ENCODE measurements at regions not wholly inside any gene's neighbourhood (a gene's known extent, or its start where the extent isn't known, plus 50 kb on each side); places are given as distances from the start of the nearest gene placed in this dataset.

DNA sequence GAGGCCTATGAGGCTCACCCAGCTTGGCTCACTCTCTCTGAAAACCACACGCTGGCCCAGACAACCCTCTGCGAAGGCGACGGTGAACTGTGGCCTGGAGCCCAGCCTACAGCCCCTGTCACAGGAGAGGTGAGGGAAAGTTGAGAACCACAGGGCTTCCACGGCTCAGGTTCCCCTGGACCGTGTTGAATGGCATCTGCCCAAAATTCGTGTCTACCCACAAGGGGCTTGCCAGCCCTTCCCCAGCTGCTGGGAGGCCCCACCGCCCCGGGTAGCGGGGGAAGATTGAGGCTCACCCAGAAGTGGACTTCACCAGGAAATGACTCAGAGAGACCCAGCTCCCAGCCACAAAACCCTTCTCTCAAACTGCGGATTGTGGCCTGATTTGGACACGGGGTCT is 197.1 kb downstream of the CTTN start:
- H3K4me1 ChIP-seq (ENCODE audit: control insufficient read depth in 4 of 4, insufficient read depth in 4 of 4, low read length in 3 of 4): no peaks in the 10 kb centered on the region
- WGBS: 77% methylated on average over 12 of the region's 12 CpGs
- H3K4me3 ChIP-seq (ENCODE audit: low read depth in 1 of 3, low read length in 3 of 3): no peak overlapping the region
- TF ChIP-seq HNF4G (IDR thresholded peaks at IDR 0.05): no peak
- TF ChIP-seq SP1 (IDR thresholded peaks at IDR 0.05): no peak
- TF ChIP-seq, protein P1, sequence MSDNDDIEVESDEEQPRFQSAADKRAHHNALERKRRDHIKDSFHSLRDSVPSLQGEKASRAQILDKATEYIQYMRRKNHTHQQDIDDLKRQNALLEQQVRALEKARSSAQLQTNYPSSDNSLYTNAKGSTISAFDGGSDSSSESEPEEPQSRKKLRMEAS (IDR thresholded peaks at IDR 0.05): no peak
- TF ChIP-seq, protein P2, sequence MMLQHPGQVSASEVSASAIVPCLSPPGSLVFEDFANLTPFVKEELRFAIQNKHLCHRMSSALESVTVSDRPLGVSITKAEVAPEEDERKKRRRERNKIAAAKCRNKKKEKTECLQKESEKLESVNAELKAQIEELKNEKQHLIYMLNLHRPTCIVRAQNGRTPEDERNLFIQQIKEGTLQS (IDR thresholded peaks at IDR 0.05): no peak
- TF ChIP-seq, protein P3, sequence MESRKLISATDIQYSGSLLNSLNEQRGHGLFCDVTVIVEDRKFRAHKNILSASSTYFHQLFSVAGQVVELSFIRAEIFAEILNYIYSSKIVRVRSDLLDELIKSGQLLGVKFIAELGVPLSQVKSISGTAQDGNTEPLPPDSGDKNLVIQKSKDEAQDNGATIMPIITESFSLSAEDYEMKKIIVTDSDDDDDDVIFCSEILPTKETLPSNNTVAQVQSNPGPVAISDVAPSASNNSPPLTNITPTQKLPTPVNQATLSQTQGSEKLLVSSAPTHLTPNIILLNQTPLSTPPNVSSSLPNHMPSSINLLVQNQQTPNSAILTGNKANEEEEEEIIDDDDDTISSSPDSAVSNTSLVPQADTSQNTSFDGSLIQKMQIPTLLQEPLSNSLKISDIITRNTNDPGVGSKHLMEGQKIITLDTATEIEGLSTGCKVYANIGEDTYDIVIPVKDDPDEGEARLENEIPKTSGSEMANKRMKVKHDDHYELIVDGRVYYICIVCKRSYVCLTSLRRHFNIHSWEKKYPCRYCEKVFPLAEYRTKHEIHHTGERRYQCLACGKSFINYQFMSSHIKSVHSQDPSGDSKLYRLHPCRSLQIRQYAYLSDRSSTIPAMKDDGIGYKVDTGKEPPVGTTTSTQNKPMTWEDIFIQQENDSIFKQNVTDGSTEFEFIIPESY (IDR thresholded peaks at IDR 0.05): no peak
- TF ChIP-seq, protein P4, sequence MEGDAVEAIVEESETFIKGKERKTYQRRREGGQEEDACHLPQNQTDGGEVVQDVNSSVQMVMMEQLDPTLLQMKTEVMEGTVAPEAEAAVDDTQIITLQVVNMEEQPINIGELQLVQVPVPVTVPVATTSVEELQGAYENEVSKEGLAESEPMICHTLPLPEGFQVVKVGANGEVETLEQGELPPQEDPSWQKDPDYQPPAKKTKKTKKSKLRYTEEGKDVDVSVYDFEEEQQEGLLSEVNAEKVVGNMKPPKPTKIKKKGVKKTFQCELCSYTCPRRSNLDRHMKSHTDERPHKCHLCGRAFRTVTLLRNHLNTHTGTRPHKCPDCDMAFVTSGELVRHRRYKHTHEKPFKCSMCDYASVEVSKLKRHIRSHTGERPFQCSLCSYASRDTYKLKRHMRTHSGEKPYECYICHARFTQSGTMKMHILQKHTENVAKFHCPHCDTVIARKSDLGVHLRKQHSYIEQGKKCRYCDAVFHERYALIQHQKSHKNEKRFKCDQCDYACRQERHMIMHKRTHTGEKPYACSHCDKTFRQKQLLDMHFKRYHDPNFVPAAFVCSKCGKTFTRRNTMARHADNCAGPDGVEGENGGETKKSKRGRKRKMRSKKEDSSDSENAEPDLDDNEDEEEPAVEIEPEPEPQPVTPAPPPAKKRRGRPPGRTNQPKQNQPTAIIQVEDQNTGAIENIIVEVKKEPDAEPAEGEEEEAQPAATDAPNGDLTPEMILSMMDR (IDR thresholded peaks at IDR 0.05; ENCODE audit: low read depth, low read length, missing input control): no peak
- TF ChIP-seq TAF1 (conservative IDR thresholded peaks at IDR 0.05): no peak
- TF ChIP-seq GABPA (IDR thresholded peaks at IDR 0.05 in 1 of 2, conservative IDR thresholded peaks at IDR 0.05 in 1 of 2): no peak
- TF ChIP-seq RXRA (IDR thresholded peaks at IDR 0.05): no peak
- TF ChIP-seq YY1 (IDR thresholded peaks at IDR 0.05): no peak
- TF ChIP-seq FOXA1 (IDR thresholded peaks at IDR 0.05): no peak
- TF ChIP-seq HNF4A (conservative IDR thresholded peaks at IDR 0.05): no peak
- no peak for TF ChIP-seq FOXA2 (IDR thresholded peaks at IDR 0.05)
- no peak for TF ChIP-seq NR2F2 (IDR thresholded peaks at IDR 0.05)
- TF ChIP-seq, protein P5, sequence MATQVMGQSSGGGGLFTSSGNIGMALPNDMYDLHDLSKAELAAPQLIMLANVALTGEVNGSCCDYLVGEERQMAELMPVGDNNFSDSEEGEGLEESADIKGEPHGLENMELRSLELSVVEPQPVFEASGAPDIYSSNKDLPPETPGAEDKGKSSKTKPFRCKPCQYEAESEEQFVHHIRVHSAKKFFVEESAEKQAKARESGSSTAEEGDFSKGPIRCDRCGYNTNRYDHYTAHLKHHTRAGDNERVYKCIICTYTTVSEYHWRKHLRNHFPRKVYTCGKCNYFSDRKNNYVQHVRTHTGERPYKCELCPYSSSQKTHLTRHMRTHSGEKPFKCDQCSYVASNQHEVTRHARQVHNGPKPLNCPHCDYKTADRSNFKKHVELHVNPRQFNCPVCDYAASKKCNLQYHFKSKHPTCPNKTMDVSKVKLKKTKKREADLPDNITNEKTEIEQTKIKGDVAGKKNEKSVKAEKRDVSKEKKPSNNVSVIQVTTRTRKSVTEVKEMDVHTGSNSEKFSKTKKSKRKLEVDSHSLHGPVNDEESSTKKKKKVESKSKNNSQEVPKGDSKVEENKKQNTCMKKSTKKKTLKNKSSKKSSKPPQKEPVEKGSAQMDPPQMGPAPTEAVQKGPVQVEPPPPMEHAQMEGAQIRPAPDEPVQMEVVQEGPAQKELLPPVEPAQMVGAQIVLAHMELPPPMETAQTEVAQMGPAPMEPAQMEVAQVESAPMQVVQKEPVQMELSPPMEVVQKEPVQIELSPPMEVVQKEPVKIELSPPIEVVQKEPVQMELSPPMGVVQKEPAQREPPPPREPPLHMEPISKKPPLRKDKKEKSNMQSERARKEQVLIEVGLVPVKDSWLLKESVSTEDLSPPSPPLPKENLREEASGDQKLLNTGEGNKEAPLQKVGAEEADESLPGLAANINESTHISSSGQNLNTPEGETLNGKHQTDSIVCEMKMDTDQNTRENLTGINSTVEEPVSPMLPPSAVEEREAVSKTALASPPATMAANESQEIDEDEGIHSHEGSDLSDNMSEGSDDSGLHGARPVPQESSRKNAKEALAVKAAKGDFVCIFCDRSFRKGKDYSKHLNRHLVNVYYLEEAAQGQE (IDR thresholded peaks at IDR 0.05): no peak
- TF ChIP-seq EGR1 (IDR thresholded peaks at IDR 0.05; ENCODE audit: low read depth in 2 of 2): no peak
- no peaks in the 10 kb centered on the region for H3K27me3 ChIP-seq (ENCODE audit: control insufficient read depth in 4 of 4, insufficient read depth in 4 of 4, low read length in 3 of 4)
- no peaks in the 10 kb centered on the region for H3K9me3 ChIP-seq (ENCODE audit: control insufficient read depth in 4 of 4, low read length in 3 of 4)
- no peak overlapping the region for H3K9ac ChIP-seq (ENCODE audit: low read depth in 1 of 2, low read length in 2 of 2)
- H3K27ac ChIP-seq (ENCODE audit: low read depth in 1 of 2, low read length in 2 of 2): no peak overlapping the region
- no peak for DNase-seq (ENCODE audit: low spot score)
- no peaks in the 10 kb centered on the region for H3K36me3 ChIP-seq (ENCODE audit: control insufficient read depth in 4 of 4, insufficient read depth in 3 of 4, low read depth in 1 of 4, low read length in 3 of 4)

DNA sequence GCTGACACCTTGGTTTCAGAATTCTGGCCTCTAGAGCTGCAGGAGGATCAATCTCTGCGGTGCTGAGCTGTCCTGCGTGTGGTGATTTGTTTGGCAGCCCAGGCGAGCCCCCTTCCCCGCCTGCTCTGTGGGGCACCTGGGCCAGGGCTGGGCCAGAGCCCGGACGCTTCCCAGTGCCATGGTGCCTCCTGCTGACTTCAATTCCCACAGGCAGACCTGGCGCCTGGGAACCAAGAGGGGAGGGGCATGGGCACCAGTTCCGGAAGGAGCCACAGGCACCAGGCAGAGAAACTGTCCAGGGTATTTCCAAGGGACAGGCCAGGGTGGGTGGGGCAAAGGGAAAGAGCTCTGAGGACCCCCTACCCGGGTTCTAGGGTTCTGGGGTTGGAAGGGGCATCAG is 197.8 kb downstream of the CTTN start:
- Histone ChIP-seq H3K9me3 (ENCODE audit: control insufficient read depth in 4 of 4, low read length in 3 of 4) (no peaks in the 10 kb centered on the region), H3K36me3 (ENCODE audit: control insufficient read depth in 4 of 4, insufficient read depth in 3 of 4, low read depth in 1 of 4, low read length in 3 of 4) (no peaks in the 10 kb centered on the region), H3K9ac (ENCODE audit: low read depth in 1 of 2, low read length in 2 of 2) (no peak overlapping the region), H3K27me3 (ENCODE audit: control insufficient read depth in 4 of 4, insufficient read depth in 4 of 4, low read length in 3 of 4) (no peaks in the 10 kb centered on the region), H3K27ac (ENCODE audit: low read depth in 1 of 2, low read length in 2 of 2) (no peak overlapping the region), H3K4me3 (ENCODE audit: low read depth in 1 of 3, low read length in 3 of 3) (no peak overlapping the region), H3K4me1 (ENCODE audit: control insufficient read depth in 4 of 4, insufficient read depth in 4 of 4, low read length in 3 of 4) (no peaks in the 10 kb centered on the region)
- WGBS: 91% methylated on average over 9 of the region's 9 CpGs
- no peak for DNase-seq (ENCODE audit: low spot score)
- TF ChIP-seq, protein P4 (IDR thresholded peaks at IDR 0.05; ENCODE audit: low read depth, low read length, missing input control): no peak
- no peak for TF ChIP-seq FOXA2 (IDR thresholded peaks at IDR 0.05)
- no peak for TF ChIP-seq EGR1 (IDR thresholded peaks at IDR 0.05; ENCODE audit: low read depth in 2 of 2)
- TF ChIP-seq, protein P1 (IDR thresholded peaks at IDR 0.05): no peak
- no peak for TF ChIP-seq SP1 (IDR thresholded peaks at IDR 0.05)

All from liver (tissue), 8 donors.